T-helper 17 cell (primary cell): ENCODE measurements at regions not wholly inside any gene's neighbourhood (a gene's known extent, or its start where the extent isn't known, plus 50 kb on each side); places are given as distances from the start of the nearest gene placed in this dataset.
A peak's percentile ranks its signal among the peaks of the same experiment; 100 is the strongest.
"Not testable (repeated sequence)": the region's sequence is repeated elsewhere in the genome, so short reads cannot be mapped to it uniquely, and the experiment has no call there.

Experiments used
- ATAC-seq: fragments of 150-1000 bp; cut with Tn5 transposase; 2 replicates; pipeline ENCODE4 v1.10.0; 2021; ENCODE audit warnings: mild to moderate bottlenecking, moderate library complexity
- DNase-seq, 3 donors: peaks; one replicate each; pipeline versions ENCODE4 v3.0.0 to v3.0.0-alpha.2; 2020 to 2021
- H3K9me3 ChIP-seq: one replicate; pipeline ENCODE4 v1.7.0; 2013; ENCODE audit warnings: low read length, mild to moderate bottlenecking; ENCODE audit not compliant: control insufficient read depth, poor library complexity, severe bottlenecking
- H3K27ac Mint-ChIP-seq: one replicate; pipeline ENCODE4 v1.8.0; 2022; ENCODE audit warnings: mild to moderate bottlenecking, moderate library complexity, mixed read lengths
- H3K27me3 Mint-ChIP-seq: one replicate; pipeline ENCODE4 v1.8.0; 2022; ENCODE audit warnings: mixed read lengths
- H3K36me3 Mint-ChIP-seq: one replicate; pipeline ENCODE4 v1.8.0; 2022; ENCODE audit warnings: low read depth, mixed read lengths
- H3K4me1 Mint-ChIP-seq: one replicate; pipeline ENCODE4 v1.8.0; 2022; ENCODE audit warnings: mild to moderate bottlenecking, mixed read lengths
- H3K4me3 Mint-ChIP-seq: one replicate; pipeline ENCODE4 v1.8.0; 2022; ENCODE audit warnings: mild to moderate bottlenecking, moderate library complexity, mixed read lengths

DNA sequence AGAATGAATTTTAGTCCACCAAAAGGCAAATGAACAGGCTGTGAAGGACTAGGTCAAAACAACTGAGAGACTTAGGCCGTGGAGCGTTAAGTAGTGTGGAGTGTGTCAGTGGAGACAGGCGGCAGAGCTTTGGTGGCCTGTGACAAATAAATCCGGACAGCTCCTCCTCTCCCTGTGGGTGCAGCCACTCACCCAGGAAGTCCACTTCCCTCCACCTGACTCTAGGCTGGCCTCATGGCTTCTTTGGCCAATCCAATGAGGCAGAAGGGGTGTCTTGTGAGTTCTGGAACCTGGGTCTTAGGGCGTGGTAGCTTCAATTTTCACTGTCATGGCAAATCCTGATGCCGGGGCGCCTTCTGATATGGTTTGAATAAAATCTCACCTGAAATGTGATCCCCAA, 180.9 kb upstream of the C14orf180 start:
- ATAC-seq: no peak
- Mint-ChIP-seq H3K4me3 (no peak overlapping the region), H3K36me3 (peaks cover 5% of the 10 kb centered on the region), H3K27me3 (peaks cover 3% of the 10 kb centered on the region), H3K4me1 (peaks cover 28% of the 10 kb centered on the region), H3K27ac (peak overlapping the region; percentile 92)
- DNase-seq: no peak
- H3K9me3 ChIP-seq: no peaks in the 10 kb centered on the region

DNA sequence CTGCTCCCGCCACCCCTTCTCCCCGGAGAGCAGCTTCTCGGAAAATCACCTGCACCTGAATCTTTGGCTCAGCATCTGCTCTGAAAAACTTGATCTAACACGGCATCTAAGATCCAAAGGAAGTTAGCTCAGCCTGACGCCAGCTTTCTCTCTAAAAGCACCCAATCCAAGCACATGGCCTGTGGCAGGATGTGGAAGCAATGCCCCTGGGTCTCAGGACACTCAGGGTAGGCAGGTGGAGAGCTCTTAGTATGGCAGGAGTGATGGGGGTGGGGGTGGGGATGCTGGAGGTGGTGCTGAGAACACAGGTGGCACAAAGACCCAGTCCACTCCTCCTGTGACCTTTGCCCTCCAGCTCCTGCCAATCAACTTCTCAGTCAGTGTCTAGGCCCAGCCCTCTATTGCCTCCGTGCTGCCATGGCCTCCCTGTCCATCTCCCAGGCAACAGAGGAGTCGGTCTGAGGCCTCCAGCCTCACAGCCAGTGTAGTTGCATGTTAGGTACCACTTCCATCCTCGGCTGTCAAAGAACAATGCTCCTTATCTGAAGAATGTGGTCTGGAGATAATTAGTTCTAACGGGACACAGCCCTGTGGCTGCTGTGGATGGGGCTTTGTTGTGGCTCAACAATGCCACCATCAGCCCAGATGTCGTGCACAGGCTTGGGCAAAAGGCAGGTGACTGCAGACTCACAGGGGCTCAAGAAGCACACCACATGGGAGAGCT, 180.0 kb upstream of the C14orf180 start:
- Mint-ChIP-seq H3K4me3 (no peak overlapping the region), H3K27me3 (peaks cover 7% of the 10 kb centered on the region), H3K4me1 (peaks cover 21% of the 10 kb centered on the region), H3K36me3 (peaks cover 3% of the 10 kb centered on the region), H3K27ac (peak overlapping the region; percentile 92)
- no peaks in the 10 kb centered on the region for H3K9me3 ChIP-seq
- peak; percentile 87 for ATAC-seq
- no peak for DNase-seq

GRCh38 chr14:104400355-104400754, 179.2 kb upstream of the C14orf180 start:
- Mint-ChIP-seq H3K36me3 (peaks cover 3% of the 10 kb centered on the region), H3K27me3 (peaks cover 9% of the 10 kb centered on the region), H3K4me3 (no peak overlapping the region), H3K27ac (peak overlapping the region; percentile 92), H3K4me1 (peaks cover 13% of the 10 kb centered on the region)
- no peak for ATAC-seq
- no peaks in the 10 kb centered on the region for H3K9me3 ChIP-seq
- no peak for DNase-seq

GRCh38 chr14:104401785-104402184, 177.8 kb upstream of the C14orf180 start:
- Mint-ChIP-seq H3K4me3 (no peak overlapping the region), H3K27ac (no peak overlapping the region), H3K36me3 (peaks cover 3% of the 10 kb centered on the region), H3K4me1 (peaks cover 10% of the 10 kb centered on the region), H3K27me3 (peaks cover 23% of the 10 kb centered on the region)
- DNase-seq (no peak), ATAC-seq (no peak)
- no peaks in the 10 kb centered on the region for H3K9me3 ChIP-seq

DNA sequence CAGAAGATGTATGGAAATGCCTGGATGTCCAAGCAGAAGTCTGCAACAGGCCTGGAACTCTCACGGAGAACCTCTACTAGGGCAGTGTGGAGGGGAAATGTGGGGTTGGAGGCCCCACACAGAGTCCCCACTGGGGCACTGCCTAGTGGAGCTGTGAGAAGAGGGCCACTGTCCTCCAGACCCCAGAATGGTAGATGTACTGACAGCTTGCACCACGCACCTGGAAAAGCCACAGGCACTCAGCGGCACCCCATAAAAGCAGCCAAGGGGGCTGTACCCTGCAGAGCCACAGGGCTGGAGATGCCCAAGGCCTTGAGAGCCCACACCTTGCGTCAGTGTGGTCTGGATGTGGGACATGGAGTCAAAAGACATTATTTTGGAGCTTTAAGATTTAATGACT, 177.3 kb upstream of the C14orf180 start:
- not testable (repeated sequence) for ATAC-seq, H3K36me3 Mint-ChIP-seq, H3K4me3 Mint-ChIP-seq, H3K27ac Mint-ChIP-seq, DNase-seq, H3K9me3 ChIP-seq
- H3K4me1 Mint-ChIP-seq: peaks cover 10% of the 10 kb centered on the region
- peaks cover 23% of the 10 kb centered on the region for H3K27me3 Mint-ChIP-seq

DNA sequence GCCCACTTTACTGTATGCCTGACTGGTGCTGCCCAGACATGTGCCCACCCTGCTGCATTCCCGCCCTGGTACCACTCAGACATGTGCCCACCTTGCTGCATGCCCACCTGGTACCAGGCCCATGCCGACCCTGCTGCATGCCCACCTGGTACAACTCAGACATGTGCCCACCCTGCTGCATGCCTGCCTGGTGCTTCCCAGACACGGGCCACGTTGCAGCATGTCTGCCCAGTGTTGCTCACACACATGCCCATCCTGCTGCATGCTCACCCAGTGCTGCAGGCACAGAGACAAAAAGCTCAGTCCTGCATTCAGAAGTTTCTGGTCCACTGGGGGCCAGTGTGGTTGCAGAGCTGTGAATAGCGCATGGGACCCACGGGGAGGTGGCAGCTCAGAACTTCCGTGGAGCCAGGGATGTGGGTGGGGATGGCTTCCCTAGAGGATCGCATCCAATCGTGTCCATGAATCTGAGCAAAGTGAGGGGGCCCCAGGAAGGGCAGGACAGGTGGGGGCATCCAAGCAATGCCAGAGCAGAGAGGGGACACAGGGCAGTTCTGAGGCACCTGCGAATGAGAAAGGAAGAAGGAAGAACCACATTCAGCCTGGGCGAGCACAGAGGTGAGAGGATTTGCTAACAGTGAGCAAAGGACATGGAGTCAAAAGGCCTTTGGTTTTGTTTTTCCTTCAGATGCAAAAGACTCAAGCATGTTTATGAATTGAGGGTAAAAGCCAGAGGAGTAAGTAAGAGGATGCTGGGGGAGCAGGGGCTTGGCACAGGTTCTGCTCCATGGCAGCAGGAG, 175.9 kb upstream of the C14orf180 start:
- Mint-ChIP-seq H3K36me3 (peaks cover 3% of the 10 kb centered on the region), H3K27me3 (peaks cover 23% of the 10 kb centered on the region), H3K27ac (peak overlapping the region; percentile 53), H3K4me3 (no peak overlapping the region), H3K4me1 (peaks cover 10% of the 10 kb centered on the region)
- ATAC-seq: no peak
- H3K9me3 ChIP-seq: no peaks in the 10 kb centered on the region
- DNase-seq: no peak

- H3K27me3 Mint-ChIP-seq: peaks cover 23% of the 10 kb centered on the region
Measured at GRCh38 chr14:104404922-104405321, 174.6 kb upstream of the C14orf180 start.

DNA sequence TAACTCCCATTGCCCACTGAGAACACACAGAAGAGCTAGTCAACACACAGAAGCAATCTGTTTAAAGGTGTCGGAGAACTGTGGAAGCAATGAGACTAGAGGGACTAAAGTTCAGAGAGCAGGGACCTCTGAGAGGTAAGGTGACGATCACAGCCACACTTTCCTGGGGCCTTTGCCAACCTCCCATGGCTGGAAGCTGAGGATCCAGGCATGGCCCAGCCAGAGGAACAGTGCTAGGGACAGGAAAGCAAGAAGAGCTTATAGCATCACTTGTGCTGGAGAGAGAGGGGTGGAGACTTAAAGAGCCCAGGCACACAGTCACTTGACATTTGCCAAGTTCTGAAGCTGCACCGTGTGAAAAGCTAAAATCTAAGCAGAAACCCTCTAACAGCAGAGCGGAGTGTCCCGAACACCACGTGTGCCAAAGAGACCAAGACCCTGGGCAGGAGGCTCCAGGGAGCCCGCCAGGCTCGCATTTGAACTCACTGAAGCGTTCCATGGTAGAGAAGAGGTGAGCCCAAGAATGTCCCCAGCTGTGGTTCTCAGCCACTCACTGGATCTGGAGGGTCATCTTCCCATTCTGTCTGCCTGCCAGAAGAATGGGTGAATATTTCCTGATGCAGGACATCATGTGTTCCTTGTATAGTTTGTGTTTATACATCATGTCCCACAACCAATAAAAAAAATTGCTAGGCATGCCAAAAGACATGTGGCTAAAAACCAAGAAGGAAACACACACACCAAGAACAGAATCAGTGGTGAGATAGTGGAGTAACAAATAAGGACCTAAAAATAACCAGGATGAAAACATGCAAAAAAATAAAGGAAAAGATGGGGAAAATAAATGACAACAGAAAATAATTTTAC, 174.0 kb upstream of the C14orf180 start:
- no peak overlapping the region for H3K4me3 Mint-ChIP-seq
- H3K36me3 Mint-ChIP-seq: peaks cover 4% of the 10 kb centered on the region
- no peak for ATAC-seq
- no peak for DNase-seq
- peaks cover 3% of the 10 kb centered on the region for H3K9me3 ChIP-seq
- no peaks in the 10 kb centered on the region for H3K4me1 Mint-ChIP-seq
- H3K27ac Mint-ChIP-seq: no peak overlapping the region
- H3K27me3 Mint-ChIP-seq: peaks cover 23% of the 10 kb centered on the region

More at GRCh38 chr14:104404922-104405321, 174.6 kb upstream of the C14orf180 start:
- peaks cover 3% of the 10 kb centered on the region for H3K9me3 ChIP-seq
- H3K4me3 Mint-ChIP-seq: no peak overlapping the region
- no peak overlapping the region for H3K27ac Mint-ChIP-seq
- DNase-seq: no peak
- ATAC-seq: no peak
- H3K36me3 Mint-ChIP-seq: peaks cover 4% of the 10 kb centered on the region
- H3K4me1 Mint-ChIP-seq: peaks cover 2% of the 10 kb centered on the region

DNA sequence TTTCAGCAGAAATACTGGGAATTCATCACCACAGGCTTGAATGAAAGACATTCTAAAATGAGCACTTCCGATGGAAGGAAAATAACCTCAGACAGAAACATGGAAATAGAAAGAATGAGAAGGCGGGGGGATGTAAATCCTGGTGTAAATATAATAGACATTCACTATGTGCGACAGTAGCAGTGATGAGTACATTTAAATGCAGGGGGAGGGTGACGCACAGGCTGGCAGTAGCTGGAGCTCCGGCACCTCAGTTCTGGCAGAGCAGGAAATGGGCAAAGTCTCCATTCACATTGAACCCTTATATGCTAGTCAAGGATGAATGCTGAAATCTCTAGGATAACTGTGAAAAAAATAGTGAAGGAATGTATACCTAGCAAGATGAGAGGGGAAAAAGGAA, 172.7 kb upstream of the C14orf180 start:
- ATAC-seq (no peak), DNase-seq (no peak)
- Mint-ChIP-seq H3K27me3 (peaks cover 23% of the 10 kb centered on the region), H3K27ac (no peak overlapping the region), H3K4me3 (no peak overlapping the region), H3K4me1 (no peaks in the 10 kb centered on the region), H3K36me3 (peaks cover 2% of the 10 kb centered on the region)
- H3K9me3 ChIP-seq: peaks cover 3% of the 10 kb centered on the region

- no peak overlapping the region for H3K27ac Mint-ChIP-seq
- DNase-seq (no peak), ATAC-seq (no peak)
- no peaks in the 10 kb centered on the region for H3K9me3 ChIP-seq
- H3K4me1 Mint-ChIP-seq: peaks cover 4% of the 10 kb centered on the region
- peaks cover 5% of the 10 kb centered on the region for H3K27me3 Mint-ChIP-seq
- H3K36me3 Mint-ChIP-seq: peaks cover 3% of the 10 kb centered on the region
- H3K4me3 Mint-ChIP-seq: no peak overlapping the region
Measured at GRCh38 chr14:104416383-104416782, 163.2 kb upstream of the C14orf180 start.

DNA sequence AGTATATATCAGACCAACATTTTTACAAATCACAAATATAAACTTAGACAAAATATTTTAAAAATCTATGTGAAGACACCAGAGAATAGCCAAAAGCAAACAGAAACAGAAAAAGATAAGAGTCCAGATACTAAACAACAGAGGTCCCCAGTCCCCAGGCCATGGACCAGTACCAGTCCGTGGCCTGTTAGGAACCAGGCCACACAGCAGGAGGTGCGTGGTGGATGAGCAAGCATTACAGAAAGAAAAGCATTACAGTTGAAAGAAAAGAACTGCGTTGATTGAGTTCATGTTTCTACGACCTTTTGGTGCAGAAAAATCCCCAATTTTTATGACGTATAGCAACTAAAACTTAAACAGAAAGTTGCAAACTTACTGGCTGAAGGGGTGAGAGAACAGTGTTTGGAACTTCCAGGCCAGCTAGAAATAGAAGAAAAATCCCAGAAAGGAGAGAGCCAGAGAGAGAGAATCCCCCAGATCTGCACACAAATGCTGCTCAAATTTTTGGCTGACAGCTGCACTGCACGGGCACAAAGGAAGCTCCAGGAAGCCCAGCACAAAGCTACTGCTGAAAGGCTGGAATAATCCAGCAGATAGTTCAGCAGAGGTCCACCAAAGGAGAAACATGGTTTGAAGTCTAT, 159.6 kb upstream of the C14orf180 start:
- H3K36me3 Mint-ChIP-seq: peaks cover under 1% of the 10 kb centered on the region
- DNase-seq: no peak
- no peak overlapping the region for H3K4me3 Mint-ChIP-seq
- peak overlapping the region; percentile 78 for H3K27ac Mint-ChIP-seq
- H3K9me3 ChIP-seq: no peaks in the 10 kb centered on the region
- peaks cover 5% of the 10 kb centered on the region for H3K27me3 Mint-ChIP-seq
- ATAC-seq: no peak
- H3K4me1 Mint-ChIP-seq: peaks cover 4% of the 10 kb centered on the region

DNA sequence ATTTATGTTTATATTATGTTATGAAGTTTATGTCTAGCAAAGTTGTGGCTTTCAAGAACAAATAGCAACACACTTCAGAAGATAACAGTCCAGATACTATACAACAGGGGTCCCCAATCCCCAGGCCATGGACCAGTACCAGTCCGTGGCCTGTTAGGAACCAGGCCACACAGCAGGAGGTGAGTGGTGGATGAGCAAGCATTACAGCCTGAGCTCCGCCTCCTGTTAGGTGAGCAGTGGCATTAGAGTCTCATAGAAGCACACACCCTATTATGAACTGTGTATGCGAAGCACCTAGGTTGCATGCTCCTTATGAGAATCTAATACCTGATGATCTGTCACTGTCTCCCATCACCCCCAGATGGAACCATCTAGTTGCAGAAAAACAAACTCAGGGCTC, 159.0 kb upstream of the C14orf180 start:
- not testable (repeated sequence) for DNase-seq, H3K36me3 Mint-ChIP-seq, H3K9me3 ChIP-seq, ATAC-seq, H3K4me1 Mint-ChIP-seq, H3K27me3 Mint-ChIP-seq, H3K4me3 Mint-ChIP-seq, H3K27ac Mint-ChIP-seq

- no peaks in the 10 kb centered on the region for H3K36me3 Mint-ChIP-seq
- H3K27ac Mint-ChIP-seq: no peak overlapping the region
- ATAC-seq: no peak
- H3K9me3 ChIP-seq: no peaks in the 10 kb centered on the region
- H3K27me3 Mint-ChIP-seq: peaks cover 5% of the 10 kb centered on the region
- DNase-seq: no peak
- H3K4me3 Mint-ChIP-seq: no peak overlapping the region
- H3K4me1 Mint-ChIP-seq: peaks cover 4% of the 10 kb centered on the region
Measured at GRCh38 chr14:104420990-104421389, 158.6 kb upstream of the C14orf180 start.
